ENCODE measurements at regions not wholly inside any gene's neighbourhood (a gene's known extent, or its start where the extent isn't known, plus 50 kb on each side); places are given as distances from the start of the nearest gene placed in this dataset.
"Not testable (repeated sequence)": the region's sequence is repeated elsewhere in the genome, so short reads cannot be mapped to it uniquely, and the experiment has no call there.

GRCh38 chr3:71925511-71926261 lies 140.7 kb upstream of the PROK2 start:
- DNase-seq; H3K27me3 ChIP-seq (ENCODE audit: control insufficient read depth, insufficient read depth, low read length); ATAC-seq (ENCODE audit: low read depth in 2 of 2); H3K27me3 Mint-ChIP-seq; H3K4me1 Mint-ChIP-seq; H3K4me3 ChIP-seq (ENCODE audit: low read depth, low read length); H3K27ac Mint-ChIP-seq; H3K27ac ChIP-seq (ENCODE audit: insufficient read depth, low read length, poor library complexity, severe bottlenecking); H3K36me3 ChIP-seq (ENCODE audit: control insufficient read depth, insufficient read depth, low read length); H3K9me3 ChIP-seq (ENCODE audit: control insufficient read depth in 2 of 2, low read length in 2 of 2); H3K36me3 Mint-ChIP-seq; H3K4me3 Mint-ChIP-seq; H3K4me1 ChIP-seq (ENCODE audit: control insufficient read depth, insufficient read depth, low read length, poor library complexity, severe bottlenecking); H3K9me3 Mint-ChIP-seq: not testable (repeated sequence)

- Mint-ChIP-seq H3K27ac (no peak overlapping the region), H3K4me1 (peaks cover 0 to 2% (median 0%) of the 10 kb centered on the region in 4 donors), H3K4me3 (no peak overlapping the region), H3K9me3 (no peaks in the 10 kb centered on the region), H3K36me3 (no peaks in the 10 kb centered on the region), H3K27me3 (peaks cover 6% of the 10 kb centered on the region)
- DNase-seq (no peak), ATAC-seq (ENCODE audit: low read depth in 2 of 2) (no peak)
- Histone ChIP-seq H3K9me3 (ENCODE audit: control insufficient read depth in 2 of 2, low read length in 2 of 2) (no peaks in the 10 kb centered on the region), H3K36me3 (ENCODE audit: control insufficient read depth, insufficient read depth, low read length) (no peaks in the 10 kb centered on the region), H3K4me1 (ENCODE audit: control insufficient read depth, insufficient read depth, low read length, poor library complexity, severe bottlenecking) (no peaks in the 10 kb centered on the region), H3K4me3 (ENCODE audit: low read depth, low read length) (no peak overlapping the region), H3K27ac (ENCODE audit: insufficient read depth, low read length, poor library complexity, severe bottlenecking) (no peak overlapping the region), H3K27me3 (ENCODE audit: control insufficient read depth, insufficient read depth, low read length) (no peaks in the 10 kb centered on the region)
Observed at GRCh38 chr3:71924721-71925120, 139.8 kb upstream of the PROK2 start.

- Mint-ChIP-seq H3K27ac (no peak overlapping the region), H3K4me1 (peaks cover 0 to 2% (median 0%) of the 10 kb centered on the region in 4 donors), H3K4me3 (no peak overlapping the region), H3K9me3 (no peaks in the 10 kb centered on the region), H3K27me3 (peaks cover 4% of the 10 kb centered on the region), H3K36me3 (no peaks in the 10 kb centered on the region)
- H3K36me3 ChIP-seq (ENCODE audit: control insufficient read depth, insufficient read depth, low read length) = no peaks in the 10 kb centered on the region
- no peak overlapping the region for H3K27ac ChIP-seq (ENCODE audit: insufficient read depth, low read length, poor library complexity, severe bottlenecking)
- no peaks in the 10 kb centered on the region for H3K4me1 ChIP-seq (ENCODE audit: control insufficient read depth, insufficient read depth, low read length, poor library complexity, severe bottlenecking)
- DNase-seq (no peak), ATAC-seq (ENCODE audit: low read depth in 2 of 2) (no peak)
- H3K4me3 ChIP-seq (ENCODE audit: low read depth, low read length) = no peak overlapping the region
- H3K9me3 ChIP-seq (ENCODE audit: control insufficient read depth in 2 of 2, low read length in 2 of 2) = no peaks in the 10 kb centered on the region
- H3K27me3 ChIP-seq (ENCODE audit: control insufficient read depth, insufficient read depth, low read length) = no peaks in the 10 kb centered on the region
Observed at GRCh38 chr3:71921036-71921435, 136.1 kb upstream of the PROK2 start.

- Mint-ChIP-seq H3K27me3 (peaks cover 7% of the 10 kb centered on the region), H3K4me3 (no peak overlapping the region), H3K9me3 (no peaks in the 10 kb centered on the region), H3K4me1 (peaks cover 0 to 2% (median 0%) of the 10 kb centered on the region in 4 donors), H3K27ac (no peak overlapping the region), H3K36me3 (no peaks in the 10 kb centered on the region)
- DNase-seq = no peak
- Histone ChIP-seq H3K4me3 (ENCODE audit: low read depth, low read length) (no peak overlapping the region), H3K36me3 (ENCODE audit: control insufficient read depth, insufficient read depth, low read length) (no peaks in the 10 kb centered on the region), H3K9me3 (ENCODE audit: control insufficient read depth in 2 of 2, low read length in 2 of 2) (no peaks in the 10 kb centered on the region), H3K4me1 (ENCODE audit: control insufficient read depth, insufficient read depth, low read length, poor library complexity, severe bottlenecking) (no peaks in the 10 kb centered on the region), H3K27me3 (ENCODE audit: control insufficient read depth, insufficient read depth, low read length) (no peaks in the 10 kb centered on the region), H3K27ac (ENCODE audit: insufficient read depth, low read length, poor library complexity, severe bottlenecking) (no peak overlapping the region)
- ATAC-seq (ENCODE audit: low read depth in 2 of 2) = no peak
Observed at GRCh38 chr3:71919572-71919971, 134.6 kb upstream of the PROK2 start.

GRCh38 chr3:71917545-71917944 lies 132.6 kb upstream of the PROK2 start:
- Histone ChIP-seq H3K9me3 (ENCODE audit: control insufficient read depth in 2 of 2, low read length in 2 of 2) (no peaks in the 10 kb centered on the region), H3K27ac (ENCODE audit: insufficient read depth, low read length, poor library complexity, severe bottlenecking) (no peak overlapping the region), H3K4me1 (ENCODE audit: control insufficient read depth, insufficient read depth, low read length, poor library complexity, severe bottlenecking) (no peaks in the 10 kb centered on the region), H3K4me3 (ENCODE audit: low read depth, low read length) (no peak overlapping the region), H3K36me3 (ENCODE audit: control insufficient read depth, insufficient read depth, low read length) (no peaks in the 10 kb centered on the region), H3K27me3 (ENCODE audit: control insufficient read depth, insufficient read depth, low read length) (no peaks in the 10 kb centered on the region)
- H3K4me1 Mint-ChIP-seq = peaks cover 0 to 4% (median 0%) of the 10 kb centered on the region in 4 donors
- no peak for ATAC-seq (ENCODE audit: low read depth in 2 of 2)
- no peaks in the 10 kb centered on the region for H3K9me3 Mint-ChIP-seq
- DNase-seq = no peak
- H3K27ac Mint-ChIP-seq = no peak overlapping the region
- peaks cover 16% of the 10 kb centered on the region for H3K27me3 Mint-ChIP-seq
- H3K4me3 Mint-ChIP-seq = no peak overlapping the region
- H3K36me3 Mint-ChIP-seq = no peaks in the 10 kb centered on the region

- ATAC-seq (ENCODE audit: low read depth in 2 of 2) = no peak
- no peak for DNase-seq
- no peaks in the 10 kb centered on the region for H3K36me3 Mint-ChIP-seq
Observed at GRCh38 chr3:71916747-71917369, 131.9 kb upstream of the PROK2 start.

GRCh38 chr3:71912839-71913495 lies 128.0 kb upstream of the PROK2 start:
- ATAC-seq (ENCODE audit: low read depth in 2 of 2) (no peak), DNase-seq (no peak)
- Mint-ChIP-seq H3K27ac (no peak overlapping the region), H3K4me3 (no peak overlapping the region), H3K27me3 (peaks cover 26% of the 10 kb centered on the region), H3K36me3 (no peaks in the 10 kb centered on the region), H3K4me1 (peaks cover 0 to 4% (median under 1%) of the 10 kb centered on the region in 4 donors), H3K9me3 (no peaks in the 10 kb centered on the region)
- Histone ChIP-seq H3K4me1 (ENCODE audit: control insufficient read depth, insufficient read depth, low read length, poor library complexity, severe bottlenecking) (no peaks in the 10 kb centered on the region), H3K9me3 (ENCODE audit: control insufficient read depth in 2 of 2, low read length in 2 of 2) (no peaks in the 10 kb centered on the region), H3K36me3 (ENCODE audit: control insufficient read depth, insufficient read depth, low read length) (no peaks in the 10 kb centered on the region), H3K27me3 (ENCODE audit: control insufficient read depth, insufficient read depth, low read length) (no peaks in the 10 kb centered on the region), H3K4me3 (ENCODE audit: low read depth, low read length) (no peak overlapping the region), H3K27ac (ENCODE audit: insufficient read depth, low read length, poor library complexity, severe bottlenecking) (no peak overlapping the region)

More at GRCh38 chr3:71916747-71917369, 131.9 kb upstream of the PROK2 start:
- H3K4me1 Mint-ChIP-seq = peaks cover 0 to 4% (median 2%) of the 10 kb centered on the region in 4 donors
- Histone ChIP-seq H3K4me1 (ENCODE audit: control insufficient read depth, insufficient read depth, low read length, poor library complexity, severe bottlenecking) (no peaks in the 10 kb centered on the region), H3K36me3 (ENCODE audit: control insufficient read depth, insufficient read depth, low read length) (no peaks in the 10 kb centered on the region), H3K9me3 (ENCODE audit: control insufficient read depth in 2 of 2, low read length in 2 of 2) (no peaks in the 10 kb centered on the region), H3K27ac (ENCODE audit: insufficient read depth, low read length, poor library complexity, severe bottlenecking) (no peak overlapping the region), H3K27me3 (ENCODE audit: control insufficient read depth, insufficient read depth, low read length) (no peaks in the 10 kb centered on the region), H3K4me3 (ENCODE audit: low read depth, low read length) (no peak overlapping the region)
- no peak overlapping the region for H3K4me3 Mint-ChIP-seq
- H3K9me3 Mint-ChIP-seq = no peaks in the 10 kb centered on the region
- no peak overlapping the region for H3K27ac Mint-ChIP-seq
- H3K27me3 Mint-ChIP-seq = peaks cover 20% of the 10 kb centered on the region
